Fibroblast of lung (primary cell): ENCODE measurements at regions not wholly inside any gene's neighbourhood (a gene's known extent, or its start where the extent isn't known, plus 50 kb on each side); places are given as distances from the start of the nearest gene placed in this dataset.
A peak's percentile ranks its signal among the peaks of the same experiment; 100 is the strongest.

Experiments used
- DNase-seq, 2 donors: peaks; one replicate each; pipeline versions ENCODE4 v3.0.0 to v3.0.0-alpha.2; 2010; ENCODE audit warnings: low read depth in 2 of 2
- H2AFZ ChIP-seq: 2 replicates; pipeline ENCODE4 v1.5.1; 2012; ENCODE audit warnings: low read length, control low read depth, inconsistent platforms
- H3K27ac ChIP-seq: 2 replicates; pipeline ENCODE4 v1.5.1; 2011; ENCODE audit warnings: low read length, control low read depth; ENCODE audit not compliant: insufficient read depth
- H3K27me3 ChIP-seq: 2 replicates; pipeline ENCODE4 v1.5.1; 2011; ENCODE audit warnings: mild to moderate bottlenecking, low read length; ENCODE audit not compliant: control insufficient read depth, insufficient read depth
- H3K36me3 ChIP-seq: 2 replicates; pipeline ENCODE4 v1.5.1; 2011; ENCODE audit warnings: low read length; ENCODE audit not compliant: control insufficient read depth, insufficient read depth
- H3K4me1 ChIP-seq: 2 replicates; pipeline ENCODE4 v1.5.1; 2011; ENCODE audit warnings: low read length; ENCODE audit not compliant: control insufficient read depth, insufficient read depth; ENCODE audit errors: extremely low read depth
- H3K4me2 ChIP-seq: 2 replicates; pipeline ENCODE4 v1.5.1; 2011; ENCODE audit warnings: low read length, control low read depth; ENCODE audit not compliant: insufficient read depth; ENCODE audit errors: extremely low read depth
- H3K4me3 ChIP-seq, 4 experiments: fragments of 200-600 bp in 1 of 4; sonication (generic) in 1 of 4; replicated peaks in 1 of 4; 2 replicates each; pipeline ENCODE4 v1.5.1; 2011 to 2016; ENCODE audit warnings: low read length in 4 of 4, low read depth in 3 of 4, mild to moderate bottlenecking in 3 of 4, control low read depth in 2 of 4, inconsistent platforms in 1 of 4, mixed read lengths in 1 of 4; ENCODE audit not compliant: insufficient read depth in 1 of 4; ENCODE audit errors: control extremely low read depth in 1 of 4
- H3K79me2 ChIP-seq: 2 replicates; pipeline ENCODE4 v1.5.1; 2012; ENCODE audit warnings: mild to moderate bottlenecking, low read length, inconsistent platforms; ENCODE audit not compliant: control insufficient read depth, insufficient read depth
- H3K9ac ChIP-seq: 2 replicates; pipeline ENCODE4 v1.5.1; 2011; ENCODE audit warnings: mild to moderate bottlenecking, low read length, control low read depth; ENCODE audit not compliant: insufficient read depth
- H3K9me3 ChIP-seq: 2 replicates; pipeline ENCODE4 v1.5.1; 2012; ENCODE audit warnings: low read depth, low read length; ENCODE audit not compliant: control insufficient read depth, insufficient read depth
- H4K20me1 ChIP-seq: 2 replicates; pipeline ENCODE4 v1.5.1; 2011; ENCODE audit warnings: low read length; ENCODE audit not compliant: control insufficient read depth, insufficient read depth; ENCODE audit errors: extremely low read depth
- EZH2 ChIP-seq: IDR thresholded peaks from 2 replicates; pipeline ENCODE4 v1.5.1; 2012; ENCODE audit warnings: low read length, control low read depth, mild to moderate bottlenecking; ENCODE audit errors: missing control alignments
- TF ChIP-seq, protein P1 (sequence below), 2 donors: IDR thresholded peaks in 1 of 2; conservative IDR thresholded peaks in 1 of 2; 1 replicate in 1 of 2; 2 replicates in 1 of 2; pipeline ENCODE4 v1.5.1; 2011 to 2012; ENCODE audit warnings: low read length in 2 of 2, control low read depth in 1 of 2, inconsistent platforms in 1 of 2, low read depth in 1 of 2, mild to moderate bottlenecking in 1 of 2

DNA sequence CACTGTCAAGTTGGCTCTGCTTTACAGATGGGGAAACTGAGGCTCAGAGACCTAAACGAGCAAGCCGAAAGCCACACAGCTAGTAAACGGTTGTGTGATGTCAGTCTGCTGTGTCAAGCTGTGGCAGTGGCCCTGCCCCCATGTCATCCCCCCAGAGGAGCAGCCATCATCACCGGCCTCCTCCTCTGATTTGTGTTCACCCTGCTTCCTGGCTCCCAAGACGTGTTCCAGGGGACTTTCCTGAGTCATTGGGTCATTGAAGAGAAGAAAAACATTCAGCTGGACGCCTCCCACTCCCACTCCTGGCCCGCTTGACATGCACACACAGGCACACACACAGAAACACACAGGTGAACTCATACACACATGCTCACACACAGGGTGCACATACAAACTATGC is 54.0 kb upstream of the CIBAR2 start:
- H3K4me1 ChIP-seq: peaks cover 21% of the 10 kb centered on the region
- no peak overlapping the region for H3K27ac ChIP-seq
- no peak overlapping the region for H3K4me2 ChIP-seq
- TF ChIP-seq EZH2: no peak
- TF ChIP-seq, protein P1, sequence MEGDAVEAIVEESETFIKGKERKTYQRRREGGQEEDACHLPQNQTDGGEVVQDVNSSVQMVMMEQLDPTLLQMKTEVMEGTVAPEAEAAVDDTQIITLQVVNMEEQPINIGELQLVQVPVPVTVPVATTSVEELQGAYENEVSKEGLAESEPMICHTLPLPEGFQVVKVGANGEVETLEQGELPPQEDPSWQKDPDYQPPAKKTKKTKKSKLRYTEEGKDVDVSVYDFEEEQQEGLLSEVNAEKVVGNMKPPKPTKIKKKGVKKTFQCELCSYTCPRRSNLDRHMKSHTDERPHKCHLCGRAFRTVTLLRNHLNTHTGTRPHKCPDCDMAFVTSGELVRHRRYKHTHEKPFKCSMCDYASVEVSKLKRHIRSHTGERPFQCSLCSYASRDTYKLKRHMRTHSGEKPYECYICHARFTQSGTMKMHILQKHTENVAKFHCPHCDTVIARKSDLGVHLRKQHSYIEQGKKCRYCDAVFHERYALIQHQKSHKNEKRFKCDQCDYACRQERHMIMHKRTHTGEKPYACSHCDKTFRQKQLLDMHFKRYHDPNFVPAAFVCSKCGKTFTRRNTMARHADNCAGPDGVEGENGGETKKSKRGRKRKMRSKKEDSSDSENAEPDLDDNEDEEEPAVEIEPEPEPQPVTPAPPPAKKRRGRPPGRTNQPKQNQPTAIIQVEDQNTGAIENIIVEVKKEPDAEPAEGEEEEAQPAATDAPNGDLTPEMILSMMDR (conservative IDR thresholded peaks at IDR 0.05 in 1 of 2, IDR thresholded peaks at IDR 0.05 in 1 of 2; ENCODE audit: low read depth in 1 of 2, low read length in 2 of 2): no peak
- no peaks in the 10 kb centered on the region for H4K20me1 ChIP-seq
- H2AFZ ChIP-seq: no peak overlapping the region
- H3K36me3 ChIP-seq: peaks cover 4% of the 10 kb centered on the region
- peaks cover 12% of the 10 kb centered on the region for H3K79me2 ChIP-seq
- H3K27me3 ChIP-seq: peaks cover 2% of the 10 kb centered on the region
- H3K9me3 ChIP-seq: no peaks in the 10 kb centered on the region
- no peak overlapping the region for H3K9ac ChIP-seq
- no peak for DNase-seq
- no peak overlapping the region for H3K4me3 ChIP-seq

DNA sequence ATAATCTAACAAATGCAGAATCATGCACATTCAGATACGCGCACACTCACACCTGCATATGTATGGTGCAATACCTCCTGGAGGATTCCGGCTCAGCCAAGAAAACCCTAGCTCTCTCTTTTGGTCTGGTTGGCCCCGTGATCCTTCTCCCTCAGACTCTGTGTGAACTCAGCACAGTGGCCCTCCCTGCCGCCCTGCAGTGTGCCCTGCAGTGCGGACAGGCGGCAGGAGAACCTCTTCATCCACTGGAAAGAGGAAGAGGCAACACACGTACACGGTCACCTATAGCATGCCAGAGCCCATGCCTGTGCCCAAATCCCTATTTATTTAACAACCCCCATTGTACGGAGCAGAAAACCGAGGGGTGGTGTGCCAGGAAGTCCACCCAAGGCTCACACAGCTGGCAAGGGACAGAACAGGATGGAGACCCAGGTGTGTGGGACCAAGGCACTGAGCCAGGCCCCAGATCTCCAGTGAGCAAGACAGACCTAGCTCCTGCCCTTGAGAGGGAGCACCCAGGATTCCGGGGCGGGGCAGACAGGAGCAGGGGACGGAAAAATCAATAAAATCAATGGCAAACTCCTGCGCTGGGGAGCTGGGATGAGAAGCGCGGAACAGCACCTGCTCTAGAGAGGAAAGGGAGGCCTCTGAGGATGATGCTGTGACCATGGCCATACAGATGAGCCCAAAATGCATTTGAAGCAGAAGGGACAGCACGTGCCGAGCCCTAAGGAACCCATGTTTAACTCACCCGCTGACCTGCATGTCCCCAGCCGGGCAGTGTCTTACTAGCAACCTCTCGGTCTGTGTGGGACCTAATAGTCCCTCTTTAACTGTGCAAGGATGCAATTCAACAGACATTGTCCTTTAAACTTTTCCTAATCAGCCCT is 54.7 kb upstream of the CIBAR2 start:
- no peak for TF ChIP-seq EZH2
- TF ChIP-seq, protein P1 (conservative IDR thresholded peaks at IDR 0.05 in 1 of 2, IDR thresholded peaks at IDR 0.05 in 1 of 2; ENCODE audit: low read depth in 1 of 2, low read length in 2 of 2): no peak

DNA sequence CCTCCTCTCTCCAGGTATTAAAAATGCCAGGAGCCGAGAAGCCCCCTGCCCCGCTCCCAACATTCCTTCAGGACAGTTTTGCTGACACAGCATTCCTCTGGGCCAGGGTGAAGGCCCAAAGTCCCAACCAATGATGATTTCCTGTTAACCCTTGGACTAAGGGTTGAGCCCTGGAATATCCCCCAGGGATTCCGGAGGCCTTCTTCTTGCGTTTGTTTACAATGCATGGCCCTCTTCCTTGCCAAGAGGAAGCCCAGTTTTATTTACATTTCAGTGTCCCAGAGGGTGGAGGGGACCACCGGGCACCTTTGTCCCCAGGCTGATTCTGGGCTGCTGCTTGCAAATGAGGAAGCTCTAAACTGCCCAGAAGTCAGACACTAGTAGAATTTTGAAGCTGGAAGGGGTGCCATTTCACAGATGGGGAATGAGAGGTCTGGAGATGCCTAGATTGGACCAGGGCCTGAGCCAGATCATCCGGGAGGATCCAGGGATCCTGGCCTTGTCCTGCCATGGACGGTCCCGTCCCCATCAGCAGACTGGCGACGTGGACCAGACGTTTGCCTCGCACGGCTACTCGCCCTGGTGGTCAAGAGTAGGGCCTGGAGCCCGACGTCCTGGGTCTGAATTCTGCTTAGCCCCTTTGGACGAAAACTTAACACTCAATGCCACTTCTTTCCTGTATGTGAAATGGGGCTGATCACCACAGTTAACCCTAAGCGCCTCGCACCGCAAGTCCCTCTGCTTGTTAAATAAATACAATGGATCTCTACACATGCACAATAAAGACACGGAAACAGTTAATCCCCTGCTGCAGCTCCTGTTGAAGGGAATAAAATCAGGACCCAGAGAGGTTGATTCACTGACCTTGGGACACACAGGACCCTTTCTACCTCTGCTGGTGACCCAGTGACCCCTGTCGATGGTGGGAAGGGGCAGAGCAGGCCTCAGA is 55.6 kb upstream of the CIBAR2 start:
- H3K4me1 ChIP-seq: peaks cover 9% of the 10 kb centered on the region

More for the DNA sequence above, 54.7 kb upstream of the CIBAR2 start:
- no peak overlapping the region for H3K27ac ChIP-seq
- peaks cover 2% of the 10 kb centered on the region for H3K27me3 ChIP-seq
- H3K36me3 ChIP-seq: peaks cover 7% of the 10 kb centered on the region
- DNase-seq: no peak
- H3K4me2 ChIP-seq: no peak overlapping the region
- H3K79me2 ChIP-seq: peaks cover 19% of the 10 kb centered on the region
- H3K4me3 ChIP-seq: no peak overlapping the region
- no peaks in the 10 kb centered on the region for H3K9me3 ChIP-seq
- no peak overlapping the region for H3K9ac ChIP-seq
- no peak overlapping the region for H2AFZ ChIP-seq
- no peaks in the 10 kb centered on the region for H4K20me1 ChIP-seq
- H3K4me1 ChIP-seq: peaks cover 17% of the 10 kb centered on the region

More for the DNA sequence above, 55.6 kb upstream of the CIBAR2 start:
- Histone ChIP-seq H4K20me1 (no peaks in the 10 kb centered on the region), H3K27ac (no peak overlapping the region), H3K36me3 (peaks cover 7% of the 10 kb centered on the region), H3K4me3 (peak overlapping the region in 1 of 4 experiments; percentile 49), H3K27me3 (peaks cover 2% of the 10 kb centered on the region), H3K4me2 (no peak overlapping the region), H3K9me3 (no peaks in the 10 kb centered on the region), H2AFZ (no peak overlapping the region), H3K9ac (no peak overlapping the region), H3K79me2 (peaks cover 26% of the 10 kb centered on the region)
- no peak for DNase-seq
- TF ChIP-seq EZH2: no peak
- TF ChIP-seq, protein P1 (conservative IDR thresholded peaks at IDR 0.05 in 1 of 2, IDR thresholded peaks at IDR 0.05 in 1 of 2; ENCODE audit: low read depth in 1 of 2, low read length in 2 of 2): no peak
